Body of pancreas (tissue), 4 donors: ENCODE measurements at regions not wholly inside any gene's neighbourhood (a gene's known extent, or its start where the extent isn't known, plus 50 kb on each side); places are given as distances from the start of the nearest gene placed in this dataset.

Experiments used
- ATAC-seq: fragments of 150-250 bp; one replicate; pipeline ENCODE4 v1.9.1; 2016
- DNase-seq, 4 donors: peaks; one replicate each; pipeline ENCODE4 v3.0.0-alpha.2; 2019
- H3K27ac ChIP-seq, 4 donors: fragments of 200-600 bp; sonication (generic); 1 replicate in 3 of 4; 2 replicates in 1 of 4; pipeline versions ENCODE4 v1.5.1 to v1.6.1; 2016 to 2019; ENCODE audit warnings: mild to moderate bottlenecking in 1 of 4, mixed read lengths in 1 of 4, moderate library complexity in 1 of 4
- H3K27me3 ChIP-seq, 2 donors: fragments of 200-600 bp; sonication (generic); one replicate each; pipeline ENCODE4 v1.6.0; 2016; ENCODE audit warnings: mild to moderate bottlenecking in 1 of 2
- H3K36me3 ChIP-seq, 2 donors: fragments of 200-600 bp; sonication (generic); replicated peaks in 1 of 2; 2 replicates each; pipeline ENCODE4 v1.5.1; 2016; ENCODE audit warnings: low read depth in 2 of 2; ENCODE audit not compliant: insufficient read depth in 1 of 2
- H3K4me1 ChIP-seq: fragments of 200-600 bp; sonication (generic); one replicate; pipeline ENCODE4 v1.6.0; 2016
- H3K4me3 ChIP-seq, 2 donors: fragments of 200-600 bp; sonication (generic); 1 replicate in 1 of 2; 2 replicates in 1 of 2; pipeline ENCODE4 v1.5.1; 2016 to 2019
- H3K9me3 ChIP-seq, 3 donors: fragments of 200-600 bp; sonication (generic); 1 replicate in 2 of 3; 2 replicates in 1 of 3; pipeline ENCODE4 v1.5.1; 2016
- POLR2A ChIP-seq, 3 donors: fragments of 450-650 bp; IDR thresholded peaks; one replicate each; pipeline ENCODE4 v1.6.1; 2016; ENCODE audit warnings: antibody characterized with exemption in 3 of 3, mild to moderate bottlenecking in 2 of 3
- WGBS, 2 donors: methylation state at CpG; one replicate each; pipeline ENCODE4 v1.1.5; 2017; 5-methylcytosine and 5-hydroxymethylcytosine counted together
- intact Hi-C: fragments of 100-400 bp; cut with DNase I; formaldehyde crosslinking; loops from one replicate; pipeline ENCODE4 v1.15.1; 2023
- TF ChIP-seq, protein P1 (sequence below), 7 experiments: fragments of 450-650 bp in 4 of 7; fragments of 200-600 bp in 3 of 7; sonication (generic) in 3 of 7; IDR thresholded peaks; one replicate each; pipeline ENCODE4 v1.5.1; 2016 to 2019; ENCODE audit warnings: antibody characterized with exemption in 7 of 7

DNA sequence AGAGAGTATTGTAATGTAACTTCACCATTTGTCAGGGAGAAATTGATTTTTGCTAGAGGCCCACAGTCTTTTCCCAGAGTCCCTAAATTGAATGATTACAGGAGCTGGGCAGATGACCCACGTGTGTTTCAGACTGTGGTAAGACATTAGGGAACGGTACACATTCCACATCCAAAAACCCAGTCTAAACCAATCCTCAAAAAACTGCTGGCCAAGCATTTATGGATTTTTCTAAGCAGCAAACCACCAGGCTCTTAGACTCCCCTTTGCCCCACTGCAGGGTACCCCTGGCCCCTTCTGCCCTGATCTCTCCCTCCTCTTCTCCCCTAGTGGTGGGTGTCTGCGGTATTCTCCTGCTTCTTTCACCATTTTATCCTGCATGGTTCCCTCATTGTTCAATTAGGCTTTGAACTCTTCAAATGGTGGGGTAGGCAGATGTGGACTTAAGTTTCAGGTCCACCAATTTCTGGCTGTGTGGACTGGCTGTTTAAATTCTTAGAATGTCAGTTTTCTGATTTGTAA is 135.5 kb upstream of the SORCS3 start:
- ATAC-seq (no peak), DNase-seq (no peak)
- Histone ChIP-seq H3K27ac (no peak overlapping the region), H3K27me3 (no peaks in the 10 kb centered on the region), H3K4me1 (no peaks in the 10 kb centered on the region), H3K36me3 (no peaks in the 10 kb centered on the region), H3K4me3 (no peak overlapping the region), H3K9me3 (no peaks in the 10 kb centered on the region)
- intact Hi-C loops, result no loop called here
- WGBS, 2 donors, result 43 to 48% methylated on average over 3 of the region's 3 CpGs
- TF ChIP-seq, protein P1, sequence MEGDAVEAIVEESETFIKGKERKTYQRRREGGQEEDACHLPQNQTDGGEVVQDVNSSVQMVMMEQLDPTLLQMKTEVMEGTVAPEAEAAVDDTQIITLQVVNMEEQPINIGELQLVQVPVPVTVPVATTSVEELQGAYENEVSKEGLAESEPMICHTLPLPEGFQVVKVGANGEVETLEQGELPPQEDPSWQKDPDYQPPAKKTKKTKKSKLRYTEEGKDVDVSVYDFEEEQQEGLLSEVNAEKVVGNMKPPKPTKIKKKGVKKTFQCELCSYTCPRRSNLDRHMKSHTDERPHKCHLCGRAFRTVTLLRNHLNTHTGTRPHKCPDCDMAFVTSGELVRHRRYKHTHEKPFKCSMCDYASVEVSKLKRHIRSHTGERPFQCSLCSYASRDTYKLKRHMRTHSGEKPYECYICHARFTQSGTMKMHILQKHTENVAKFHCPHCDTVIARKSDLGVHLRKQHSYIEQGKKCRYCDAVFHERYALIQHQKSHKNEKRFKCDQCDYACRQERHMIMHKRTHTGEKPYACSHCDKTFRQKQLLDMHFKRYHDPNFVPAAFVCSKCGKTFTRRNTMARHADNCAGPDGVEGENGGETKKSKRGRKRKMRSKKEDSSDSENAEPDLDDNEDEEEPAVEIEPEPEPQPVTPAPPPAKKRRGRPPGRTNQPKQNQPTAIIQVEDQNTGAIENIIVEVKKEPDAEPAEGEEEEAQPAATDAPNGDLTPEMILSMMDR (IDR thresholded peaks at IDR 0.05), result no peak
- no peak for TF ChIP-seq POLR2A (IDR thresholded peaks at IDR 0.05)

DNA sequence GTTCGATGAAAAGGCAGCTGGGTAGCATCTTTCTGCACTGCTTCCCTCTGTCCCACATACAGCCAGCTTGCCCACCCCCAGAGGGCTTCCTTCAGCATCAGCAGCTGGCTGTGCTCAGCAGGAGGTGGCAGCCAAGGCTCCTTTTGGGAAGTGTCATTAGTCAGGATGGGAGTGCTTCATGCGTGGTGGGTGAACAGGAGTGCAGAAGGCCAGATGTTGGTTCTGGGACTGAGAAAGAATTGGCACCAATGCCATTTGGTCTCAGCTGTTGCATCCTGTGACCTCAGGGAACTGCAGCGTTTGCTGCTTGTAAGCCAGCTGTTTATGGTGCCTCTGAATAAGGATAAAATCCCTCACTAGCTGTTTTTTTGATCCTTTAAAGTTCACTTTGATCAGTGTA is 131.1 kb upstream of the SORCS3 start:
- DNase-seq (no peak), ATAC-seq (no peak)
- Histone ChIP-seq H3K27ac (no peak overlapping the region), H3K9me3 (no peaks in the 10 kb centered on the region), H3K4me1 (no peaks in the 10 kb centered on the region), H3K27me3 (no peaks in the 10 kb centered on the region), H3K4me3 (no peak overlapping the region), H3K36me3 (no peaks in the 10 kb centered on the region)
- 50 to 54% methylated on average over 2 to 3 of the region's 3 CpGs for WGBS, 2 donors
- intact Hi-C loops, result no loop called here
- TF ChIP-seq, protein P1 (IDR thresholded peaks at IDR 0.05), result no peak
- TF ChIP-seq POLR2A (IDR thresholded peaks at IDR 0.05), result no peak

DNA sequence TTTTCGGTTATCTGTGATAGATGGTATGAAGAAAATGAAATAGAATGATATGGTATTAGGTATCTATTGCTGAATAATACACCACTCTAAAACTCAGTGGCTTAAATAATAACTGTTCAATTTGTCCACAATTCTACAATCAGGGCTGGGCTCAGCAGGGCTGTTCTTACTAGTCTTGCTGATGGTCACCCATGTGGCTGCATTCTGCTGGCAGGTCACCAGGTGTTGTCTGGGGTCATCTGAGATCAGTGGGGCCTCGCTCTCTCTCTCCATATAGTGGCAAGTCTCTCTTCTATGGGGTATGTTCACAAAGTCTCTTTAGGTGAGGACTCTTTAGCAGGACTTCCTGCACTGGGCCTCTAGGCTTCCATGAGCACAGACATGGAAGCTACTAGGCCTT is 130.4 kb upstream of the SORCS3 start:
- intact Hi-C loops, result no loop called here
- Histone ChIP-seq H3K27me3 (no peaks in the 10 kb centered on the region), H3K36me3 (no peaks in the 10 kb centered on the region), H3K27ac (no peak overlapping the region), H3K4me1 (no peaks in the 10 kb centered on the region), H3K9me3 (no peaks in the 10 kb centered on the region), H3K4me3 (no peak overlapping the region)
- ATAC-seq (no peak), DNase-seq (no peak)
- no peak for TF ChIP-seq POLR2A (IDR thresholded peaks at IDR 0.05)
- TF ChIP-seq, protein P1 (IDR thresholded peaks at IDR 0.05), result no peak
- 48 to 92% methylated on average over 2 of the region's 2 CpGs for WGBS, 2 donors

DNA sequence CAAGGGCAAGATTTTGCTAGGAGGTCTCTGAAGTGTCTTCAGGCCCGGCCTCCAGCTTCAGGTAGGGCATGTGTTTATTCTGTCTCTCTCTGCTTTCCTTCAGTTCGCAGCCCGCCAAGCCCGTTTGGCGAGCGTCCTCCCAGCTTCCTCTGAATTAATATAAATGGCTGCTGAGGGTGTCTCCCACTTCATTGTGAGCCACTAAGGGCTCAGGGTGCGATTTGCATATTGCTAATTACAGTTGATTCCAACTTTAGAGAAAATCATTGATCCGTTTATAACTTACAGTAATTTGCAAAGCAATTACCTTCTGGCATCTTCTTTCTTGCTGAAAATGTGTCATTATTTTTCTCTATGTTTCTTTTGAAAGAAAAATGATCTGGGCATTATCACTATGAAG is 128.3 kb upstream of the SORCS3 start:
- 49 to 51% methylated on average over 8 of the region's 8 CpGs for WGBS, 2 donors
- intact Hi-C loops, result no loop called here
- Histone ChIP-seq H3K27ac (no peak overlapping the region), H3K4me1 (no peaks in the 10 kb centered on the region), H3K27me3 (no peaks in the 10 kb centered on the region), H3K4me3 (no peak overlapping the region), H3K36me3 (no peaks in the 10 kb centered on the region), H3K9me3 (no peaks in the 10 kb centered on the region)
- DNase-seq, result no peak
- no peak for ATAC-seq
- TF ChIP-seq POLR2A (IDR thresholded peaks at IDR 0.05), result no peak

GRCh38 chr10:104515678-104516199 is 125.4 kb upstream of the SORCS3 start:
- ATAC-seq, result no peak
- TF ChIP-seq, protein P1 (IDR thresholded peaks at IDR 0.05), result no peak
- no peak for TF ChIP-seq POLR2A (IDR thresholded peaks at IDR 0.05)
- WGBS, 2 donors, result 23 to 24% methylated on average over 2 of the region's 2 CpGs
- H3K9me3 ChIP-seq, result no peaks in the 10 kb centered on the region
- no peaks in the 10 kb centered on the region for H3K27me3 ChIP-seq
- no peaks in the 10 kb centered on the region for H3K36me3 ChIP-seq
- H3K4me1 ChIP-seq, result no peaks in the 10 kb centered on the region
- intact Hi-C loops, result no loop called here
- H3K4me3 ChIP-seq, result no peak overlapping the region
- no peak overlapping the region for H3K27ac ChIP-seq
- DNase-seq, result no peak
